ENCODE measurements at regions not wholly inside any gene's neighbourhood (a gene's known extent, or its start where the extent isn't known, plus 50 kb on each side); places are given as distances from the start of the nearest gene placed in this dataset.

DNA sequence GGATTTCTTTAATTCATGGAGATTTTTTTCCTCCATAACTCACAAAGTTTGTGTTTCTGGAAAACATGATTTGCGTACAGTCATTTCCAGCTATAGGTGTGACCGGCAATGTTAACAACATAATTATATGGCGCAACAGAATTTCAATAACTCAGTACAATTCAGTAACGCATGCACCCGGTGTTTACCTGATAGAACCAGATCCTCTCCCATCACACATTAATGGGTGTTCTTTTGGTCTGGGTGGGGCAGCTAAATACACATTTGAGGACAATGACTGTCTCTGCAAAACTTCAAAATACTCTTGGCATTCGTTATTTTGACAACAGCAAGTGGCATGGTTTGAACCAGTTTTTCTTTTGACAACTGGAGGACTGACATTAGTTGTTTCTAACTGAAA is 102.3 kb downstream of the KLF6 start:
- TF ChIP-seq, protein P1, sequence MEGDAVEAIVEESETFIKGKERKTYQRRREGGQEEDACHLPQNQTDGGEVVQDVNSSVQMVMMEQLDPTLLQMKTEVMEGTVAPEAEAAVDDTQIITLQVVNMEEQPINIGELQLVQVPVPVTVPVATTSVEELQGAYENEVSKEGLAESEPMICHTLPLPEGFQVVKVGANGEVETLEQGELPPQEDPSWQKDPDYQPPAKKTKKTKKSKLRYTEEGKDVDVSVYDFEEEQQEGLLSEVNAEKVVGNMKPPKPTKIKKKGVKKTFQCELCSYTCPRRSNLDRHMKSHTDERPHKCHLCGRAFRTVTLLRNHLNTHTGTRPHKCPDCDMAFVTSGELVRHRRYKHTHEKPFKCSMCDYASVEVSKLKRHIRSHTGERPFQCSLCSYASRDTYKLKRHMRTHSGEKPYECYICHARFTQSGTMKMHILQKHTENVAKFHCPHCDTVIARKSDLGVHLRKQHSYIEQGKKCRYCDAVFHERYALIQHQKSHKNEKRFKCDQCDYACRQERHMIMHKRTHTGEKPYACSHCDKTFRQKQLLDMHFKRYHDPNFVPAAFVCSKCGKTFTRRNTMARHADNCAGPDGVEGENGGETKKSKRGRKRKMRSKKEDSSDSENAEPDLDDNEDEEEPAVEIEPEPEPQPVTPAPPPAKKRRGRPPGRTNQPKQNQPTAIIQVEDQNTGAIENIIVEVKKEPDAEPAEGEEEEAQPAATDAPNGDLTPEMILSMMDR (IDR thresholded peaks at IDR 0.05; ENCODE audit: low read depth, low read length): no peak
- no peak for TF ChIP-seq POLR2A (IDR thresholded peaks at IDR 0.05; ENCODE audit: extremely low read depth, insufficient read length)
